GM18517 (cell line): ENCODE measurements at regions not wholly inside any gene's neighbourhood (a gene's known extent, or its start where the extent isn't known, plus 50 kb on each side); places are given as distances from the start of the nearest gene placed in this dataset.

Source experiments
- ATAC-seq: cut with Tn5 transposase; IDR thresholded peaks from one replicate; pipeline ENCODE4 v1.9.1; 2021; ENCODE audit warnings: mild to moderate bottlenecking, moderate library complexity; ENCODE audit not compliant: unreplicated experiment

GRCh38 chr20:10770753-10771152 lies 97.0 kb upstream of the JAG1 start:
- ATAC-seq: no peak

GRCh38 chr20:10771435-10772140 lies 97.8 kb upstream of the JAG1 start:
- no peak for ATAC-seq

- no peak for ATAC-seq
Measured at GRCh38 chr20:10774357-10774943, 100.7 kb upstream of the JAG1 start.

DNA sequence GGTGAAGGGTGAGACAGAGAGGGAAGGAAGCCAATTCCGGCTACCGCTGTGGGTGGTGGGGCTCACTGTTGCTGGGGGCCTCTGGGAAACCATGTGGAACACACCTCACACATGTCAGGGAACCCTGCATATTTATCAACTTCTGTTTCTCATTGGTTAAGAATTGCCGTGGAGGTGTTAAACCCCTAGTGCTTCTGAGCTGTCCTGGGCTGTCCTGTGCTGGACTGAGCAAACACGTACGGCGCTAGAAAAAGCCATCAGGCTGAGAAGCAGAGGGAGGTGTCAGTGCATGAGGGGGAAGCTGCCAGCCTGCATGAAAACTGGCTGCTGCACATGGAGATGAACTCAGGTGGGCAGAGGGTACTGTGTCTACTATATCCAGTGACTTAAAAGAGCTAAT lies 103.9 kb upstream of the JAG1 start:
- ATAC-seq: no peak

DNA sequence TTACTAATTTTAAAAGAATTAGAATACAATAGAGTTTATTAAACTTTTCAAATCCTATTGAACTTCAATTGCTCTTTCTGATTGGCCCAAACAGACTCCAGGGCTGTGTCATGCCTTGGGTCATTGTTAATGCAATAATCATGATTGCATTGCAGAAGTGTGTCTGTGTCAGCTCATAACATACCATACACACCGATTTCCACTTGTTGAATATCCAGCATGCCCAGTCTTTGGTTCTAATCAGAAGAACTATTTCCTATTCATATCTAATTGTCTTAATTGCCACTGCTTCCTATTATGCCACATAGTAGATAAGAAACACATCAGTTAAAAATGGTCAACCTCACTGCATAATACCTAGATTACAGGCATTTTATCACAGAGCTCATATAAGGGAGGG lies 106.1 kb upstream of the JAG1 start:
- no peak for ATAC-seq

DNA sequence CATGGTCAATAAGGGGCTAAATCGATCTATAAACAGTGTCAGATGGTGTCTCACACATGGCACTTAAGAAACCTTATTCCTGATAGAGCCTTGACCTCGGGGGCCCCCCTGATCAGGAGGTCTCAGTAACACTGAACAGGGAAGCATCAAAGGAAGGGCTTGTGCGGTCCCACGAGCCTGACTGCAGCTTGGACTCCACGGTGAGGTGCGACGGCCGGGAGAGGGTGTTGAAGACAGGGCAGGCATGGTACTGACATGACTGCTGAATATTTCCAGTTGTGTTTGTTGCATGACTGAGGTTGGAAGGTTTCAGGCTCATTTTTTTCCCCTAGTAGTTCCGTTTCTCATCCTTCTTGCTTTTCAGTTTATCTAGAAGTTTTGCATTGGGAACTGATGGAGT lies 107.1 kb upstream of the JAG1 start:
- no peak for ATAC-seq

GRCh38 chr20:10781526-10781925 lies 107.7 kb upstream of the JAG1 start:
- no peak for ATAC-seq

DNA sequence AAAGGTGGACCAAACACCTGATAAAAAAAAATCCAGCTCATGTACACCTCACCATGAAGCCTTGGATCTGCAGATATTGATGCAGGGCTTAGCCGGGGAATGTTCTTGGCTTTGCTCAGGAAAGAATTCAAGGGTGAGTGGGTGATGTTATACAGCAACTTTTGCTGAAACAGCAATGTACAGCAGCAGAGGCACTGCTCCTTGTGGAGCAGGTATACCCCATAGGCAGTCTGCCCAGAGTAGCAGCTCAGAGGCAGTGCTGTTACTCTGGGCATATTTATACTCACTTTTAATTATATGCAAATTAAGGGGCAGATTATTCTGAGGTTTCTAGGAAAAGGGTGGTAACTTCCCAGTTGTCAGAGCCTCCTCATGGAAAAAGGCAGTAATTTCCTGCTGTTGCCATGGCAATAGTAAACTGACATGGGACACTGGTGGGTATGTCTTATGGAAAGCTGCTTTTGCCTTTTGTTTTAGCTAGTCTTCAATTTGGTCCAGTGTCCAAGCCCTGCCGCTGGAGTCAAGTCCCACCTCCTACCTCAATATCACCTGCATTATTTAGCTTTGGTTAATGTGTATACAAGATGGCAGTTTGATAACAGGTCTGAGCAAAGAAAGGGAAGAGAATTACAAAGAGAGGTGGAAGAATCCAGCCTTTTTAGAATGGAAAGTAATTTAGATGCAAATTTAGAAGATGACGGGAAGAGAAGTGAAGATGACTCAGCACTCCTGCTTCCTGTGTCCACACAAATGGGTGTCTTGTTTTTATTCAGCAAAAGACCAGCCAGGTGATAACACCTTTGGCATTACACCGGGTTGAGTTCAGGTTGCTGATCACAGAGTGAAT lies 110.1 kb upstream of the JAG1 start:
- no peak for ATAC-seq

GRCh38 chr20:10784554-10785183 lies 110.9 kb upstream of the JAG1 start:
- no peak for ATAC-seq

- no peak for ATAC-seq
Measured at GRCh38 chr20:10786678-10787077, 112.9 kb upstream of the JAG1 start.

- no peak for ATAC-seq
Measured at GRCh38 chr20:10788055-10788454, 114.3 kb upstream of the JAG1 start.

- ATAC-seq: no peak
Measured at GRCh38 chr20:10788877-10789276, 115.1 kb upstream of the JAG1 start.

DNA sequence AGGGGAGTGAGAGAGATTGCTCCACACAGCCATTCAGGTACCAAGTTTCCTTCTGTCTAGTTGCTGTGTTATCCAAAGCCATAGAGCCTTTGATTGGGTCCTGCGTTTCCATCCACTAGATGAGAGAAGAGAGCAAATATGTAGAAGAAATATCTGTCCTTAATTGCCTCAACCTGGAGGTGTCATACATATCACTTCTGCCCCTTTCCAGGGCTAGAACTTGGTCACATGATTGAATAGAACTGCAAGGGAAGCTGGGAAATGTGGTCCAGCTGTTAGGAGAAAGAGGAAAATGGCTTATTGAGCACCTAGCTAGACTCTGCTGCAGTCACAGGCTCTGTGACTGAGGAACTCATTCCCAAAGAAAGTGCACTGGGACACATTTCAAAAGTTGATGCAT lies 115.6 kb upstream of the JAG1 start:
- no peak for ATAC-seq

DNA sequence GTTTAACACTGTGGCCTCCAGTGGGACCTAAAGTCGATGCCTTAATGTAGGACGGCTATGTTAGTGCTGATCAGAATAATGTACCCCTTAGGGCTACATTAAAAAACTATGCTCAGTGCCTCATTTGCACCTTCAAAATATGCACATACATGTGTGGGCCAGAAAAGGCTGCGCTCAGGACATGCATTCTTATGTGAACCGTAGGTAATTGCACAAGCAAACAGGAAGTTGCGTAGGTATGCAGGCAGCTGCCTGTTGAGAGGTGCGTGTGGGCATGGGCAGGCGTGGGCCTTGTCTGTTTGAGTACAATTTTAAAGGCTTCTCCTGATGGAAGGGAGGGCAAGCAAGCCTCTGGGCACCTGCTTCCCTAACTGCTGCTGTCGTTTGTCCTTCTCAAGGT lies 116.2 kb upstream of the JAG1 start:
- ATAC-seq: no peak

DNA sequence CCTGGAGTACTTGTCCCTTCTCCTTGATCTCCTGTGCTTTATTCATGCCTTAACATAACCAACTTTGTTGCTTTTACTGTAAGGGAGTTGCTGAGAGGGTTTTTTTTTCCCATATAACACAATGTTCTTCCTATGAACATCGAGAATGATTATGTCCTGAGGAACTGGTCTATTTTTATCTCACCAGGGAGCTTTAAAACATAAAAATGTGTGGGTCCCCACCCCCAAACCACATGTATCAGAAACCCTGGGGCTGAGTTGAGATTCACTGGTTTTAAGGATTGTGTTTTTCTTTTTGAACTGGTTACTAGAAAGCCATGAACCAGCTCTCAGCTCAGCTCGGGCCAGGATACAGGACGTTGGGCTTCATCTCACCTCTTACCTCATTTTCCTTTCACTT lies 118.5 kb upstream of the JAG1 start:
- ATAC-seq: no peak

- ATAC-seq: no peak
Measured at GRCh38 chr20:10793766-10794165, 120.0 kb upstream of the JAG1 start.

- ATAC-seq: no peak
Measured at GRCh38 chr20:10794765-10795164, 121.0 kb upstream of the JAG1 start.

- no peak for ATAC-seq
Measured at GRCh38 chr20:10795286-10796026, 121.7 kb upstream of the JAG1 start.

DNA sequence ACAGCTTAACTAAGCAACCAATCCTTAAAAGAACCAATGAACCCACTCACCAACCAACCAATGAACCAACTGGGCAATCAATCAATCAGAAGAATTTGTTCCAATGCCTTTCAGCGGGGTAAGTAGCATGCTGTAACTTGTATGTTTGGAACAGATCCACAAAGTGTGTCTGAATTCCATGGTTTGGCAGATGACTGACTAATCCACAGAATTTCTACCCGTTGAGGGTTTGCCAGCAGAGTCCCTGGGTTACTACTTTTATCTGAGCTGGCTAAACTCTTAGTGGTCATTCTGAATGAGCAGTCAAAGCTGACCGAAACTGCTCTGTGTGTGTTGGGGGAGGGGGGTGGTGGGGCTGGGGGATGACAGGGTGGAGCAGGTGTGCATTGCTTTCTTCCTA lies 125.0 kb upstream of the JAG1 start:
- no peak for ATAC-seq

GRCh38 chr20:10799735-10800134 lies 125.9 kb upstream of the JAG1 start:
- no peak for ATAC-seq

DNA sequence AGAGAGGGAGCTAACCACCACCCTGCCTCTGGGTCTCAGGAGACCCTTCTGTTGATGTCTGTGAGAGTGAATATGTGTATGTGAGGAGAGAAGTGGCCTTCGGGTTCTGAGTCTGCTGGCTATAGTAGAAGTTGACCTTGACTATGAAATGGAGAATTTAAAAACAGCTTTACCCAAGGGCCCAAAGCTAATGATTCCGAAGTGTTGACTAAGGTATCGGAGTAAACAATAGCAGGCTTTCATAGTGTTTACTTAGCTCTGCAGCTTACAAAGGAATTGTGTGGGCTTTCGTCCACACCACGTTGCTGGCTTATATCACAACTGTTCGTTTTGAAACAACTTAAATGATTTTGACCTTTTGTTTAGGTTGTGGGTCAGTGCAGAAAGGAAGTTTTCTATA lies 126.5 kb upstream of the JAG1 start:
- no peak for ATAC-seq
